GM18858 (cell line): ENCODE measurements at regions not wholly inside any gene's neighbourhood (a gene's known extent, or its start where the extent isn't known, plus 50 kb on each side); places are given as distances from the start of the nearest gene placed in this dataset.

Experiments used
- ATAC-seq: cut with Tn5 transposase; IDR thresholded peaks from one replicate; pipeline ENCODE4 v1.9.1; 2021; ENCODE audit not compliant: unreplicated experiment

DNA sequence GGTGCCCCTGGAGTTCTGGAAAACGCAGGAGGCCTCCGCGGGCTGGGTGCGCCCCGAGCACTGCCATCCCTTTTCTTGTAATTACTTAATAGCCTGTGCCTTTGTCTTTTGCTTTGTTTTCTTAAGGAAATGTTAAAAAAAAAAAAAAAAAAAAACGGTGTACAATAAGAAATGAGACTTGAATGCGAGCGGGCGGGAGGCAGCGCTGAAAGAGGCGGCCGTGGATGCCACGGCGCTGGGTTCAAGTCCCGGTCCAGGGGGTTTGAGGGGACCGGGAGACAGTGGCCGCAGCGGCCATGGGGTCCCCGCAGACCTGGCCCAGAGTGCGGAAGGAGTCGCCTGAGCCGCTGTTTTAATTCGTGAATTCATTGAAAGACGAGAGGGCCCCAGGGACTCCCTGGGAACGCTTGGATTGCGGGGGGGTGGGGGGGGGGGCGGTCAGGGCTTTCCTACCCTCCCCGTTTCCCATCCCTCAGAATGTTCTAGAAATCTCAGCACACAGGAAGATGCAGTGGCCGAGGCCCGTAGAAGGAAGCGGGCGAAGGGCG is 349.2 kb upstream of the ARGLU1 start:
- no peak for ATAC-seq

DNA sequence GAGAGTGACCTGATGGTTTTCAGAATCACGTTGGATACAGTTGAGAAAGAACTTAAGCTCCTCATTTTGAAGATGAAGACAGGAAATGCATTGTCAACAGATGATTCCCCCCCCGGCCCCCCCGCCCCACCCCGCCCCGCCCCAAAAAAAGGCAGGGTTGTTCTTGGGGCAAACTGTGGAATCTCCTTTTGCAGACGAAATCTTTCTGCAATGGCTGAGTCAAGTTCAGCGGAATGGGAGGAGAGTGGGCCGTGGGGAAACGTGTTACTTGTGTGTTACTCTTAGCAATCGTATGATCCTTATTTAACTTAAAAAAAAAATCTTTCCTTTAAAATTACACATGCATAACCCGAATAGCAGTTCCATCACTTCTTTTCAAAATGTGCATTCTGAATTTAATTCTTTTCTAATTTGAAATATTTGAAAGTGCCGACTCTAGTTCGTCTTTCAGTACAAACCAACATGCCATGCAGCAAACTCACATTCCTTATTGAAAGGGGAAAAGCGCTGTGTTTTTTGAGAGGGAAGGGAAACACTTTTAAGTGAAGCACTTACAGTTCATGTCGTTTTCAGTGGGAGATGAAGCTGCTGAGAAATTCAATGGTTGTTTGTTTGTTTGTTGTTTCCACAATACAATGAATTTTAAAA is 348.5 kb upstream of the ARGLU1 start:
- ATAC-seq: no peak

DNA sequence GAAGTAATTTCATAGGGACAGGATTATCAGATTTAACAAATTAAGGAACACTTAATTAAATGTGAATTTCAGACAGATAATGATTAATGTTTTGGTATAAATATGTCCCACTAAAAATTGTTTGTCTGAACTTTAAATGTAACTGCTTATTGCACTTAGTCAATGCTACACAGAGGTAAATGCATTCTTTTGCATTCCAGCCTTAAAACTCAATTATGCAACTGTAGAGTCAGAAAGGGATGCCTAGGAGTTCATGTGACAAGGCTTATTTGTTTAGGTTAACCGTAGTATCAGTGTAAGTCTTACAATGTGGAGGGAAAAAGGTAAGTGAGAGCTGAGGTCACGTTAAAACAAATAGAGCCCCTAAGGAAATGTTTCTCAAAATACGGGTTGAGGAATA is 347.2 kb upstream of the ARGLU1 start:
- no peak for ATAC-seq

DNA sequence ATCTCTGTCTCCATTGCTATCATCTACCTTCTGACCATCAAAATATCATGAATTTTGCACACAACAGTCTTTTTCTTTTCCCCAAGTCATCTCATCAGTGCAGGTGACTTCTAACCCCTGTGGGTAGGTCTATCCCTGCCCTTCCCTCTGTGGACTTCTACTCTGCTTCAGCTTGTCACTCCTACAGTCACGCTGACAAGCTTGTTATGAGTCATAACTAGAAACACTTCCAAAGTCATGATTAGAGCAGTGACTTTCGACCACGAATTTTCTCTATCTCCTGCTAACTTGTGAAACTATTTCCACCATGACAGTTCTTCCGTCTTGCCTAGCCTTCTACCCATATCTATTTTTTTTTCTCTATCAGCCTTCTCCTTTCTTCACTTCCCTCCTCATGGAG is 343.7 kb upstream of the ARGLU1 start:
- no peak for ATAC-seq

DNA sequence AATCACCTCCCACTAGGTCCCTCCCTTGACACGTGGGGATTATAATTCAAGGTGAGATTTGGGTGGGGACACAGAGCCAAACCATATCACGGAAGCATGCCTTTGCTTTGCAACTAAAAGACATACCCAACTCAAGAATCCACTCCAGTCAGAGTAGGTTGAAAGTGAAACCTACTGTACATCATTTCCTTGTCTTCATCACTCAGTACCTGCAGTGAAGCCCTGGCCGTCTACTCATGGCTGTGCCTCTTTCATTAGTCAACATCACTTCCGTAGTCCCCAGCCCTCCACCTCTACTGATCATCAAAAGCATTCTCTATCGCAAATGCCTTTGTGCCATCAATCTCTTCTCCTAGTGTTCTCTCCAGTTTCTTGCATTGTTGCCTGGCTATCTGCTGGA is 343.1 kb upstream of the ARGLU1 start:
- no peak for ATAC-seq

DNA sequence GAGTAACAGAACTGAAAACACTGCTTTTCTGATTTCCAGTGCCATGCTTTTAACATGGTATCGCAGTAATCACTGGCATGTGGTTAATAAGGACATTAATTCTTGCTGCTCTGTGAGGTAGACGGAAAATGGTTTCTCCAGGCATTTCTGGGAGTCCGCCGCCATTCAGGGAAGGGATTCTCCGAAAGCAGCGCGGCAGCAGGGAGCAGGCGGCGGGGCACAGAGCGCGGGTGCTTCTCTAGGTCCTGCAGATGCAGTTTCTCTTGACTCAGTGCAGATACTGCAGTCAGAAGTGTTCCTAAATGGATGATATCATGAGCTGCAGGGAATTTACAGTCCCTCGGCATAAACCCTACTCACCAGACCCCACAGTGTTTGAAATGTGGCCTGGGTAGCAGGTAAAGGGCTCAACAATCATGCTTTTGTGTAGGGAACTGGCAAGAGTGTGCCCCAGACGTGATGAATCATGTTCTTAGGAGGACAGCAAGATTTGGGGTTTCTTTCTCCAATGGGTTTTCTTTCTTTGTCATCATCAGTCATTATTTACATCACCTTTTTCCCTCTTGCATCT is 338.6 kb upstream of the ARGLU1 start:
- ATAC-seq: no peak

DNA sequence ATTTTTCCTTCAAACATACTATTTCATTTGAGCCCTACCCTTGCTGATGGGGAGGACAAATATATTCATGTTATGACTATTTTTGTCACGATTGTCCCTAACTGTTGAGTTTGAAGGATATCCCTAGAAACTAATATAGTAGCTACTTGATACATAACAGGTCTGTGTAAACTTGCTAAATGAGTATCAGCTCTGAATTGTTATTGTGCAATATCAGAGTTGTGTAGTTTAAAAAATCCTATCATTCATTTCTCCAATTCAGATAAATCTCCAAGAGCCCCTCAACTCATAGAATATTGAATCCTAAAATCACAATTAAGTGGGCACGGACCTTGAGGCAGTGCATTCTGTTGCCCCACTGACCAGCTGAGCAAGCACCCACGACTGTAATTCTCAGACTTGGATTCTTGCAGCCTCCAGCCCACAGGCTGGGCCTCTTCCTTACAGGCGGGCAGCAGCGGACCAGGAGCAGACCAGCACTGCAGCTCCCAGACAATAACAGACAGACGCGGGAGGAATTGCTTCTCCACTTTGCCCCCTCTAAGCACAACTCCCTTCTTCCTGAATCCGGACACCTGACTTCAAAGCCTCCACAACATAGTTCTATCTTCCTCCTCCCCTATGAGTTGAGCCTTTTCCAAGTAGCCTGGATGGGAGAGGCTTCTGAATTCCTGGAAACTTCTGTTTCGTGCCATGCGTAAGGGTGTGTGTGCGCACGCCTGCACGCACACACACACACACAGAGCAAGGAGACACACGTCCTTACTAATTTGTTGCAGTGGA is 337.6 kb upstream of the ARGLU1 start:
- ATAC-seq: no peak

DNA sequence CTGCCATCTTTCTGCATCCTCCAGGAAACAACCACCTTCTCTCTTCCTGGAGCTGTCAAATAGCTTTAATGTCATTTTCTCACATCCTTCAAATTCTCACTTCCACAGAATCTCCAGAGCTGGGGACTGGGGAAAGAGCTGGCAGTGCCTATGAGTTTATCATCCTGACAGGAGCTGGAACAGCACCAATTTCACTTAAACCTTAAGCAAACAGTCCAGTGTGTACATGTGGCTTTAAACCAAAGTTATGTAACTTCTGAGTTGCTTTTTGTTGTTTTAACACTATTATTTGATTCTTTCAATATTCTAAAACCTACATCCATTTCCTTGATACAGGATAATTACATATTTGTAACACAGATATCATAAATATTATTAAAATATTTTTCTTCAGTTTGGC is 331.5 kb upstream of the ARGLU1 start:
- ATAC-seq: no peak

DNA sequence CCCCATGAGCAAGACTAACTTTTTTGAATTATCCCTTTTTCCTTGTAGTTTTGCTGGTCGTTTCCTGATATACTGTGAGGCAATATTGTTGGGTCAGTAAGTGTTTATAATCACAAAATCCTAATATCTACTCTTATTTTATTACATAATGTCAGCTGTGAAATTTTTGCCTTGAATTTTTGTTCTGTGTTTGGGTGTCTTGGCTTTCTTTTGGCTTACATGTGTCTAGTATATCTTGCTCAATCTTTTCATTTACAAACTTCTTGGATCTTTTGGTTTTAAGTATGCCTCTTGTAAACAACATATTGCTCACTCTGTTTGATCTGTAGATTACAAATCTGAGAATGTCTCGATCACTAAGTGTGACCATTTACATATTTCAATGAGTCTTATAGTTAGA is 330.3 kb upstream of the ARGLU1 start:
- no peak for ATAC-seq

DNA sequence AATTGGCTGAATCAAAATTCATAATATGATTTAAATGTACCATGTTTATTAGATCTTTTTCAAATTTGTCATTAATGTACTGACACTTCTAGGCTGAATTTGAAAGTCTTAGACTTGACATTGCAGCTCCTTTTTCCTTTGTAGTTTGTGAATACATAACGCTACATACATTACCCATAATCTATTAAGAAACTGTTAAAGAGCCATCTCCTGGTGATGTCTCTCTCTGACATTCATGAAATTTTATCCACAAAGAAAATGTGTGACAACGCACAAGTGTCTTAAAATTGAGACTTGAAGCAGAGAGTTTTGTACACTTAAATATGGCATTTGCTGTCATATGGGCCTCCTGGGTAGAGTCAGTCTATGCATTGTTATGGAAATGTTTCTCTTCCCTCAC is 320.2 kb upstream of the ARGLU1 start:
- no peak for ATAC-seq

DNA sequence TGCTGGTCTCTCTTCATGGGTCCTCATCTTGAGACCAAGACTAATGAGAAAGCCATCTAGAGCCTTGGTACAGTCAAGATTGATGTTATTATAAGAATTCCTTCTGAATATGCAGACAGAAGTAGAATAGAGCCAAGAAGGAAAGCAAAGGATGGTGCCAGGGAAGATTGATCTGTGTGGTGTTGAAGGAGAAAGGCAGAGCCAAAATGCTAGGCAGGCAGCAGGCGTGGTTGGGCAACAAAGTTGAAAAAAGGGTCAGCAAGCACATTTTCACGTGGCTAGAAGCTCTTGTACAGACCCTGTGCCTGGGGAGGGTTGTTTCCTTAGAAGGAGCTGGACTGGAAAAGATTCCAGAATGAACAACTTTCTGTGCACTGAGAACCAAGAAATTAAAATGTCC is 319.7 kb upstream of the ARGLU1 start:
- ATAC-seq: no peak

DNA sequence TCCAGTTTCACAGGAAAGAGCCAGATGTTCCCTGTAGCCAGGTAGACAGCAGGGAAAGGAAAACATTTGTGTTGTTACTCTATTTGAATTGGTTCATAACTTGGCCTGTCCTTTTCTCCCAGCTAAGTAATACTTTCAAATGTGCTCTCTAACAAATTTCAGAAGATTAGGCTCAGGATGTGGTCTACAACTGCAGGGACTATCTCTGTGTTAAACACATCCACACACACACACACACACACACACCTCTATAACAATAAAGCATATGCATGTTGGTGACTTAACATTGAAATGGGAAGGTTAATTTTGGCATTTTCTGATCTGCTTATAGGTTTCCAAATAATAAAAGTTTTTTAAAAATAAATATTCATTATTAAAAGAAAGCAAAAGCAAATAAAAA is 316.0 kb upstream of the ARGLU1 start:
- ATAC-seq: no peak

DNA sequence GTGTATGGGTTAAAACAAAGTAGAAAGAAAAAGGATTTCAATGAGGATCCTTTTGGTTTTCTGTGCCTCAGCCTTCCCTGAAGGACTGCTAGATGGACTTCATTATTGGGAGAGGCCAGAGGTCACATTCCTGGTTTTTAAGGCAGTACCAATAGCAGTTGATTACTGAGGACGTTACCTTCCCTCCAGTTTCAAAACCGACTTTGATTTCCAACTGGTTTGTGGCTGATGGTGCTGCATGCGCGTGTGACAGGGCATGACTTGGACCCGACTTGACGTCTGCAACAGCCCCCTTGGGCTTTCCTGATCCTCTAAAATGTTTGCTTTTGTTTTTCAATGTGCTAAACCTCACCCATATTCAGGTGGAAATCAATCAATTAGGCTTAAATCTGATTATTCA is 314.3 kb upstream of the ARGLU1 start:
- no peak for ATAC-seq

DNA sequence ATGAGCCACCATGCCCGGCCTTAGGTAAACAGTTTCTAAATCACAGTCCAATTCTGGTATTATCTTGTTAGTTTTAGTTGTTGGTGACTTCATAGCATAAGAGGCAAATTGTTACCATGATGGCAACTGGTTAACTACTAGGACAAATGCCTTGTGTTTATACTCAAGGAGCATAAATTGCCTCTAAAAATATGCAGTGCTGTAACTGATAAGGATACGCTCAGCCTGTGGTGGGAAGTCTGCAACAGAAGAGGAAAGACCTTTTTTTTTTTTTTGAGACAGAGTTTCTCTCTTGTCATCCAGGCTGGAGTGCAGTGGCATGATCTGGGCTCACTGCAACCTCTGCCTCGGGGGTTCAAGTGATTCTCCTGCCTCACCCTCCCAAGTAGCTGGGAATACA is 311.9 kb upstream of the ARGLU1 start:
- no peak for ATAC-seq

DNA sequence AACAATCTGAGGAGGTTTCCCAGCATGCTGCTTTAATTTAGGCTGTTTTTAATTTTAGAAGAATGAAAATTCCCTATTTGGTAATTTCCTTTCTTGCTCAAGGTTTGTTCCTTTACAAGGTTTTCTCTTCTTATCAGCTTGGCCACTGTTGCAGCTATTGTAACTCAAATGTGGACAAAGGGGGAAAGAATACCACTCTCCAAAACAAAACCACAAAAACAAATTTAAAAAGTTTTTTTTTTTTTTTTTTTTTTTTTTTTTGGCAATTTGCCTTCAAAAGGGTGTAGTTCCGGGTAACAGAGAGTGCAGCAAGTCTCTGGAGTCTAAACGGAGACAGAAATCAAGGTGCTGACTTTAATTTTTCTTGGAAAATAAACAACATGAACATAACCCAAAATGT is 306.4 kb upstream of the ARGLU1 start:
- ATAC-seq: no peak

DNA sequence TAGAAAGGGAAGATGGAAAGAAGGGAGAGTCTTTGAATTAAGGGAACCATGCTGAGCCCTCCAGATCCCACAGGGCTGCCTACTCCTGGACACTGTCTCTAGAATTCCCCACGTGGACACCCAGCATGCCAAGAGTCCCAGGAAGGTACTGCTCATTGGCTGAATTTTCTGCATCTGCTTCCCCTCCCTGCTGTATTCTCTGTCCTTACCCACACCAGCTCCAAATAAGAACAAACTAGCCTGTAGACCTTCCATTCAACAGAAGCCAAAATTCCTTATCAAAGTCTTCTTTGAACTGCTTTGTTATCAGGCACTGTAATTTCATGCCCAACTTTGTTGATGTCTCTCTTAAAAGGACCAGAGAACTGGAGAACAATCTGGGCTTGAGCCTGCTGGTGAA is 305.9 kb upstream of the ARGLU1 start:
- no peak for ATAC-seq

DNA sequence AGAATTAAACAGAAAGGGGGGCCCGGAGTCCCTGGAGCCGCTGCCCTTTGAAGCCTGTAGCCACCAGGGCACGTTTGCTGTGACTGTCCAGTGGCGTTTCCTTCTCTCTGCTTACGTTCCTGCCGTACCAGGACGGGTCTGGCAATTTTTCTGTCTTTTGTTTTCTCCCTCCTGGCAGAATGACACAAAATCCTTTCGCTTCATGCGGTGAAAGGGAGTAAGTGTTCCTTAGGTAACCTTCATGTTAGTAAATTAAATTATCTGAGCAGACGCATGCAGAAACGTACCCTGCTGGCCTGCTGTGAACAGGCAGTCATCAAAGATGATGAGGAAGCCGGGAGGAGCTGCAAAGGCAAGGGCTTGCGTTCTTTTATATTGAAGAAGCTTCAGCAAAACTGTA is 299.3 kb upstream of the ARGLU1 start:
- no peak for ATAC-seq

DNA sequence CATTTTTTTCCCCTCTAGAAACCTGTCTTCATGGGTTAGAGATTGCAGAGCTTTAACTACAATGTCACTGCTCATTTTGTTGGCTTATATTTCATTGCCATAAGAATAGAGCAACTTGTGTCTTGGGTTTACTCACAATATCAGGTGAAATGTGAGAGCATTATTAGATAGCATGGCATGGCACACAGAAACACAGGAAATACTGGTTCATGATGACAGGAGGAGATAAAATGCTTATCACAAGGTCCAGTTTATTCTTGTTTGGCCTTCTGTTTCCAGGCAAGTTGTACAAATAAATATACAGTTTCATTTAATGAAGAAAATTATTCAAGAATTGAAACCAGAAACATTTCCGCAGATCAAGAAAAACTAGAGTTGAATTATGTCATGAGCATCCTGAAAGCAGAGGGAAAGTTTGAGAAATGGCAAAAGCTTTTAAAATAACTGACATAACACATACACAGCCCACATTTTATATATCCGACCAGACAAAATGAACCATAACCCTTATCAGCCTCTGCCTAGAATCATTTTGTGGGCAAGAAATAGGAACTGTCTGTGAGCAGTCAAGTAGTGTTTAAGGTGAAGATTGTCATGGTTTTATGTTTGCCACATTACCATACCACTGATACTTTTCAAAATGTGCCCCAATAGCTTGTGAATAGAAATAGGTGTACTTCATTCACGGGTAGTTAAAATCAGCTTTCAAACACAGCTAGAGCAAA is 297.9 kb upstream of the ARGLU1 start:
- ATAC-seq: no peak

DNA sequence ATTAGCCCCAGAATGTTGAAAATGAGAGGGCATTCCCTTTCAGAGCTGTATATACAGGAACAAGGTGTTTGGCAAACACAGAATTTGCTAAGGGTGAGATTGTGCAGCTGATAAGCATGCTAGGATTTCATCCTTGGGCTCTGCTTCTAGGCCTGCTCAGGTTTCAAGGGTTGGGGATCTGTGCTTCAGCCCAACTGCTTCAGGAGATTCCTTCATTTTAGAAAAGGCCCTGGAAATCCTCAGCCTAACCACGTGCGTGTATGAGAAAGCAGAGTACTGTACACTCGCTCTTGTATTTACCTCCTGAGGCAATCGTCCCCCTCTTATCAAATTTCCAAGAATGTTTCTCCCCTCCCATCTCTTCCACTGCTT is 291.6 kb upstream of the ARGLU1 start:
- ATAC-seq: no peak

DNA sequence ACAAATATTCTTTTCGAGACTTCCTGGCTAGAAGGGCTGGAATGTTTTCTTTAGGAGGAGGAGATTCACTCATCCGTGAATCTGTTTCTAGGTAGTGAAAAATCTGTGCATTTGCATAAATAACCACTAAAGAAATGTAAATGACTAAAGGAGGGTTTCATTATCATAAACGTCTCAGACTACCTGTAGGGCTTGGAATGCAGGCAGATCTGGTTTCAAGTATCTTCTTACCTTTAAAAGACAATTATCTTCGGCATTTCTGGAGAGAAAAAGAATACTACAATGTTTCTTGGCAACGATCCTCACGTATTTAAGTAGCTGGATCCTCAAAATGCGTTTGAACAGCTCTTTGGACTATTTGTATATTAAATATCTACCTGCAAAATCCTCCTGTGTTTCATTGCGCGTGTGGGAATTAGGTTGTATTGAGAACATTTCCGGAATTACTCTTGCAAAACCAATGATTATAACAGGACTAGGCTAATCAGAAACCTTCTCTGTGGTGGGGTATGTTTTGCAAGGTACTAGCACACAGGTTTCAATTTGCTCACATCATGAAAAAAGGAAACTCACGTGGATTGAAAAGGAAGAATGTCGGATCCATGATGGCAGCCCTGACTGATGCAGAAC is 291.1 kb upstream of the ARGLU1 start:
- ATAC-seq: no peak

DNA sequence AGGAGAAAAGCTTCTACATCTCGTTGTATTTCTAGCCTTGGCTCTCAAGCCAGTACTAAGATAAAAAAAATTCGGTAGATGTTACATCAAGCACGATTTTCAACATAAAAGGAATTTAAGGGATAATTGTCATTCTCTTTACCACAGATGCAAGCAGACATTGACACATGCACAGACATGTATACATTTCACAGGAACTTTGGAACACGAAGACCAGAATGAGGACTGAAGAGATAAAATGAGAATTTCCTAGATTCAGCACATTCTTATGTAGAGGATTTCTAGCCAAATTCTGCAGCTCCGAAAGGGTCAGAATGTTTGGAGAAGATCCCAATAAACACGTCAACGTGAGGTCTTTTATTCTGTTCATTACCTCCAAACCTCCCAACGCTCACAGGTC is 284.5 kb upstream of the ARGLU1 start:
- no peak for ATAC-seq
